Kidney epithelial cell (primary cell): ENCODE measurements at regions not wholly inside any gene's neighbourhood (a gene's known extent, or its start where the extent isn't known, plus 50 kb on each side); places are given as distances from the start of the nearest gene placed in this dataset.

Experiments used
- DNase-seq: peaks from one replicate; pipeline ENCODE4 v3.0.0-alpha.2; 2010; ENCODE audit warnings: low read depth
- H3K27me3 ChIP-seq: 2 replicates; pipeline ENCODE4 v1.6.0; 2011; ENCODE audit warnings: low read length; ENCODE audit not compliant: control insufficient read depth, insufficient read depth
- H3K36me3 ChIP-seq: 2 replicates; pipeline ENCODE4 v1.5.1; 2011; ENCODE audit warnings: low read length; ENCODE audit not compliant: control insufficient read depth, insufficient read depth
- H3K4me3 ChIP-seq: 2 replicates; pipeline ENCODE4 v1.5.1; 2011; ENCODE audit warnings: low read depth, mild to moderate bottlenecking, control low read depth, low read length
- TF ChIP-seq, protein P1 (sequence below): IDR thresholded peaks from 2 replicates; pipeline ENCODE4 v1.5.1; 2011; ENCODE audit warnings: mild to moderate bottlenecking, moderate library complexity, low read length, control low read depth, inconsistent platforms; ENCODE audit not compliant: insufficient read depth, poor library complexity, severe bottlenecking

DNA sequence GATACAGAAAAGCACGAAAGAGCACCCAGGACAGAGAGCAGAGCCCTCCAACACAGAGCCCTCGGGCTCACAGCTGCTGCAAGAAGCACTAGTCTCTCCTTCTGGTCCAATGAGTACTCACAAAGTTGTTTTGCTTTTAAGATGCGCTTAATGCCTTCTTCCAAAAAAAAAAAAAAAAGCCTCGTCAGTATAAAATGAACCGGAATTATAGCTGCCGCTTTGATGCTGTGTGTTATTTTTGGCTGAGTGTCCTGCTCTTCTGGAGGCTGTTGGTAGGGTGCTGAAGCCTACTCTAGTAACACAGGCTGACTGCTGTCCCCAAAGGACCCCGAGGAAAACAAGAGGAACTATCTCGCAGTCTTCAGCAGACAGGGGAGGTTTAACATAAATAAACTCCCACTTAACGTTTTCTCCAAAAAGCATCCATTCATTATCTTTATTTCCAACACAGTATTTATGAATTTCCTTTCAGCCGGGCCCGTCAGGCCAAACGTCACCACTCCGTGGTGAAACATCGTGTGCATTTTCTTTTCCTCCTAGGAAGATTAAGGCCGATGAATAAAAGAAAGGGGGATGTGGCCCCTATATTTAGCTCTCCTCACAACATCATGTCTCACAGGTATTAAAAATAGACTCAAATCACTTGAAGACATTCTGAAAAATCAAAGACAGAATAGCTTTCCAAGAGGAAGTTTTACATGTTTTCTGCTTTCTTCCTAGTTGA lies 213.7 kb upstream of the PPARGC1A start:
- TF ChIP-seq, protein P1, sequence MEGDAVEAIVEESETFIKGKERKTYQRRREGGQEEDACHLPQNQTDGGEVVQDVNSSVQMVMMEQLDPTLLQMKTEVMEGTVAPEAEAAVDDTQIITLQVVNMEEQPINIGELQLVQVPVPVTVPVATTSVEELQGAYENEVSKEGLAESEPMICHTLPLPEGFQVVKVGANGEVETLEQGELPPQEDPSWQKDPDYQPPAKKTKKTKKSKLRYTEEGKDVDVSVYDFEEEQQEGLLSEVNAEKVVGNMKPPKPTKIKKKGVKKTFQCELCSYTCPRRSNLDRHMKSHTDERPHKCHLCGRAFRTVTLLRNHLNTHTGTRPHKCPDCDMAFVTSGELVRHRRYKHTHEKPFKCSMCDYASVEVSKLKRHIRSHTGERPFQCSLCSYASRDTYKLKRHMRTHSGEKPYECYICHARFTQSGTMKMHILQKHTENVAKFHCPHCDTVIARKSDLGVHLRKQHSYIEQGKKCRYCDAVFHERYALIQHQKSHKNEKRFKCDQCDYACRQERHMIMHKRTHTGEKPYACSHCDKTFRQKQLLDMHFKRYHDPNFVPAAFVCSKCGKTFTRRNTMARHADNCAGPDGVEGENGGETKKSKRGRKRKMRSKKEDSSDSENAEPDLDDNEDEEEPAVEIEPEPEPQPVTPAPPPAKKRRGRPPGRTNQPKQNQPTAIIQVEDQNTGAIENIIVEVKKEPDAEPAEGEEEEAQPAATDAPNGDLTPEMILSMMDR, result no peak

DNA sequence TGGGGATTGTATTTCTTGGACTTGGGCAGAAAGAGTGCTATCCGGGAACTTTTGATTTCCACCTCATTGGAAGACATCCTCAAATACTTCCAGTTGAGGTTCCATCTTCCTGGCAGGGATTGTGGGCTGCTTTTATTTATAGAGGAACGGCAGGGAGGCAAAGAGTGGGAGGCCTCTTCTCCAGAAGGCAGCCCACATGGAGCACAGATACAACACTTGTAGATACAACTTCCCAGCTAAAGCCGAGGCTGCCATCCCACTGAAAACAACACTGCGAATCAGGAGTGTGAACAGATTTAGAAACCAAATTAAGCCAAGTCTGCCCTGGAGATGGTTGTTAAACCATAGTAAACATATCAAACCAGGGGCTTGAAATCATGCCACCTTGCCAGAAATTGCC lies 212.8 kb upstream of the PPARGC1A start:
- no peak for DNase-seq
- Histone ChIP-seq H3K4me3 (no peak overlapping the region), H3K27me3 (no peaks in the 10 kb centered on the region), H3K36me3 (peaks cover 1% of the 10 kb centered on the region)
- TF ChIP-seq, protein P1, result no peak

More for the DNA sequence above, 213.7 kb upstream of the PPARGC1A start:
- H3K36me3 ChIP-seq, result peaks cover 1% of the 10 kb centered on the region
- DNase-seq, result no peak
- no peaks in the 10 kb centered on the region for H3K27me3 ChIP-seq
- H3K4me3 ChIP-seq, result no peak overlapping the region

DNA sequence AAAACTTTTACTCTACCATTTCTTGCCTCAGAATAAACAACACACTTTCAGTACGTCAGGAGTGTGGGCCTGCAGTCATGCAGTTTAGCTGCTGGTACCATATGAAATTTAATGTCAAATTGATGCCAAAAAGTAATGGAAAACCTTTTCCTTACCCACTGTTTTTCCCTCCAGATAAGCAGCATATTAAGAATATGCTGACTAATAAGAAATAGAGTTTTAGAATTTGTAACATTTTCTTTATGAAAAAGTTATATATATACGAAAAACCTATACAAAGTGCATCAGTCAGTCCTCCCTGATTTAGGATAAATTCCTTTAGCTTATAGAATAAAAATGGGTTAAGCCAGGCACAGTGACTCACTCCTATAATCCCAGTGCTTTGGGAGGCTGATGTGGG lies 206.8 kb upstream of the PPARGC1A start:
- TF ChIP-seq, protein P1, result no peak
- H3K27me3 ChIP-seq, result no peaks in the 10 kb centered on the region
- H3K4me3 ChIP-seq, result no peak overlapping the region
- H3K36me3 ChIP-seq, result no peaks in the 10 kb centered on the region
- DNase-seq, result no peak

DNA sequence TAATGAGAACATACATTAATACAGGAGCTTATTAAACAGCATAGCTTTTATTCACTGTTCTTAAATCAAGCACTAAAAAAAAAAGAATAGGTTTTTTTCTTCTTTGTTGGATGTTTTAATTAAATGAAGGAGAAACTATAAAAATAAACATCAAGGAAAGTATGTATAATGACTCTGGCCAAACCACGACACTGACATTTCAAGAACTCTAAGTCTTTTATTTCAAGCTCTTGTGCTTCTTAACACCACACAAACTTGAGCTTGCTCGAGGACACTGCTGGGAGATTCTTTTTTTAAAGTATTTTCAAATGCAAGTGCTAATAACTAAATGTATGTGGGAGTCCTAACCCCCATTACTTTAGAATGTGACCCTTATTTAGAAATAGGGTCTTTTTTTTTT lies 204.9 kb upstream of the PPARGC1A start:
- Histone ChIP-seq H3K27me3 (no peaks in the 10 kb centered on the region), H3K36me3 (no peaks in the 10 kb centered on the region), H3K4me3 (no peak overlapping the region)
- TF ChIP-seq, protein P1, result no peak
- no peak for DNase-seq

DNA sequence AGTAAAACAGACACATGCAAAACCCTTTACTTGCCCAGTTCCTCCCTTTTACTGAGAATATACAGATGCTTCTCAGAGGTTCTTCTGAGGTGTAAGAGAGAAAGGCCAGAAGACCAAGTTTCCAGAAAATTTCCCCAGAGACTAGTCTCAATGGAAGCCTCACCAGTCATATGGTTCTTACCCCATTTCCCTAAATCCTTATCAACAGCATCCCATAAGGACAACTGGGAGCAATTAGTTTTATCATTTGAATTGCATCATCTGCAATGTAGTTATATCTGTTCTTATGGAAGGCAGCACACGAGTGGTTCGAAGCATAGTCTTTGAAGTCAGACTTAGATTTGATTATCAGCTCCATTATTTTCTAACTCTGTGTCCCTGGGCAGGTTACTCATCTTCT lies 203.6 kb upstream of the PPARGC1A start:
- Histone ChIP-seq H3K27me3 (no peaks in the 10 kb centered on the region), H3K36me3 (no peaks in the 10 kb centered on the region), H3K4me3 (no peak overlapping the region)
- TF ChIP-seq, protein P1, result no peak
- DNase-seq, result no peak
